SK-N-SH (cell line): ENCODE measurements at regions not wholly inside any gene's neighbourhood (a gene's known extent, or its start where the extent isn't known, plus 50 kb on each side); places are given as distances from the start of the nearest gene placed in this dataset.
A peak's percentile ranks its signal among the peaks of the same experiment; 100 is the strongest.

Source experiments
- CTCF ChIA-PET: fragments of 300-600, 350-600 bp; formaldehyde crosslinking; extraction: SDS; loops from one replicate; lab custom pipeline; 2021; lab: Yijun Ruan, JAX
- POLR2A ChIA-PET: fragments of 350-600 bp; sonication (Branson Sonifier 250); formaldehyde crosslinking; extraction: SDS; loops from one replicate; lab custom pipeline; 2020; ENCODE audit warnings: antibody characterized with exemption, inconsistent platforms; lab: Yijun Ruan, JAX
- DNase-seq: peaks from one replicate; pipeline ENCODE4 v3.0.0; 2012
- H2AFZ ChIP-seq: fragments of 200-600 bp; sonication (generic); 2 replicates; pipeline ENCODE4 v1.8.1; 2016; ENCODE audit warnings: antibody characterized with exemption, mild to moderate bottlenecking, low read depth
- H3F3A ChIP-seq: fragments of 200-600 bp; sonication (generic); replicated peaks from 2 replicates; pipeline ENCODE3; 2016; ENCODE audit warnings: antibody characterized with exemption, mild to moderate bottlenecking; ENCODE audit not compliant: insufficient read depth
- H3K27ac ChIP-seq, 2 experiments: fragments of 200-500 bp in 1 of 2; fragments of 200-600 bp in 1 of 2; sonication (Bioruptor generic) in 1 of 2; sonication (generic), shearing (Covaris generic) in 1 of 2; 2 replicates each; pipeline versions ENCODE4 v1.5.1 to v1.6.1; 2014 to 2016; ENCODE audit warnings: low read depth in 2 of 2, inconsistent platforms in 1 of 2, low read length in 1 of 2, mild to moderate bottlenecking in 1 of 2, mixed read lengths in 1 of 2
- H3K27me3 ChIP-seq: fragments of 200-600 bp; sonication (generic), shearing (Covaris generic); 2 replicates; pipeline ENCODE4 v1.6.1; 2016; ENCODE audit warnings: mixed run types; ENCODE audit not compliant: insufficient read depth
- H3K36me3 ChIP-seq, 2 experiments: fragments of 200-500 bp in 1 of 2; fragments of 200-600 bp in 1 of 2; sonication (Bioruptor generic) in 1 of 2; sonication (generic) in 1 of 2; replicated peaks in 1 of 2; 2 replicates each; pipeline versions ENCODE3 to v1.5.1; 2014 to 2016; ENCODE audit warnings: low read length in 1 of 2, mild to moderate bottlenecking in 1 of 2; ENCODE audit not compliant: insufficient read depth in 2 of 2, control insufficient read depth in 1 of 2
- H3K4me1 ChIP-seq, 2 experiments: fragments of 200-500 bp in 1 of 2; fragments of 200-600 bp in 1 of 2; sonication (Bioruptor generic) in 1 of 2; sonication (generic), shearing (Covaris generic) in 1 of 2; 2 replicates each; pipeline versions ENCODE4 v1.5.1 to v1.6.1; 2014 to 2016; ENCODE audit warnings: low read depth in 1 of 2, low read length in 1 of 2, mixed run types in 1 of 2; ENCODE audit not compliant: insufficient read depth in 2 of 2, control insufficient read depth in 1 of 2
- H3K4me2 ChIP-seq: fragments of 200-600 bp; sonication (generic), shearing (Covaris generic); 2 replicates; pipeline ENCODE4 v1.6.1; 2017; ENCODE audit warnings: mixed run types
- H3K4me3 ChIP-seq, 2 experiments: fragments of 200-500 bp in 1 of 2; fragments of 200-600 bp in 1 of 2; sonication (Bioruptor generic) in 1 of 2; sonication (generic), shearing (Covaris generic) in 1 of 2; 2 replicates each; pipeline versions ENCODE4 v1.5.1 to v1.8.1; 2014 to 2016; ENCODE audit warnings: low read depth in 2 of 2, inconsistent platforms in 1 of 2, low read length in 1 of 2, mild to moderate bottlenecking in 1 of 2, mixed read lengths in 1 of 2, moderate library complexity in 1 of 2
- H3K79me2 ChIP-seq: fragments of 200-600 bp; sonication (generic); 2 replicates; pipeline ENCODE4 v1.8.1; 2017; ENCODE audit warnings: mild to moderate bottlenecking; ENCODE audit not compliant: insufficient read depth
- H3K9ac ChIP-seq: fragments of 200-600 bp; sonication (generic); 2 replicates; pipeline ENCODE4 v1.6.1; 2017; ENCODE audit warnings: mixed run types
- H3K9me2 ChIP-seq: fragments of 200-600 bp; sonication (generic); 2 replicates; pipeline ENCODE4 v1.6.1; 2017; ENCODE audit warnings: mixed run types
- H3K9me3 ChIP-seq: fragments of 200-600 bp; sonication (generic); 2 replicates; pipeline ENCODE4 v1.6.1; 2017; ENCODE audit warnings: mixed run types, mild to moderate bottlenecking, moderate library complexity
- H4K20me1 ChIP-seq: fragments of 200-600 bp; sonication (generic); 2 replicates; pipeline ENCODE4 v1.6.1; 2017; ENCODE audit warnings: mild to moderate bottlenecking, mixed run types; ENCODE audit not compliant: insufficient read depth
- ELF1 ChIP-seq: IDR thresholded peaks from 2 replicates; pipeline ENCODE4 v1.4.0; 2012
- EZH2phosphoT487 ChIP-seq: fragments of 200-600 bp; sonication (generic); IDR thresholded peaks from 2 replicates; pipeline ENCODE4 v1.6.1; 2017; ENCODE audit warnings: low read depth, mixed run types, mild to moderate bottlenecking, antibody characterized with exemption, moderate library complexity, borderline replicate concordance
- FOXM1 ChIP-seq: IDR thresholded peaks from 2 replicates; pipeline ENCODE4 v1.4.0; 2012; ENCODE audit warnings: low read depth, mild to moderate bottlenecking
- GABPA ChIP-seq: IDR thresholded peaks from 2 replicates; pipeline ENCODE4 v1.4.0; 2012; ENCODE audit warnings: low read depth, mild to moderate bottlenecking
- IRF3 ChIP-seq: fragments of 150-350 bp; IDR thresholded peaks from 2 replicates; pipeline ENCODE4 v1.6.1; 2016; ENCODE audit warnings: mild to moderate bottlenecking, low read depth, low read length
- MAX ChIP-seq: IDR thresholded peaks from 2 replicates; pipeline ENCODE4 v1.4.0; 2012; ENCODE audit warnings: low read depth
- NFIC ChIP-seq: IDR thresholded peaks from 2 replicates; pipeline ENCODE4 v1.4.0; 2012; ENCODE audit warnings: borderline replicate concordance
- NRF1 ChIP-seq: IDR thresholded peaks from 2 replicates; pipeline ENCODE4 v1.6.1; 2012; ENCODE audit warnings: low read depth, mild to moderate bottlenecking, low read length
- PBX3 ChIP-seq: IDR thresholded peaks from 2 replicates; pipeline ENCODE4; 2012
- RAD21 ChIP-seq: IDR thresholded peaks from 2 replicates; pipeline ENCODE4 v1.6.1; 2012; ENCODE audit warnings: mild to moderate bottlenecking, low read length
- RCOR1 ChIP-seq: fragments of 150-350 bp; IDR thresholded peaks from 2 replicates; pipeline ENCODE4 v1.6.1; 2017; ENCODE audit warnings: antibody characterized with exemption, low read length
- REST ChIP-seq: IDR thresholded peaks from 2 replicates; pipeline ENCODE4 v1.6.1; 2012; ENCODE audit warnings: mild to moderate bottlenecking, low read depth, low read length, moderate library complexity
- SMC3 ChIP-seq: IDR thresholded peaks from 2 replicates; pipeline ENCODE4 v1.6.1; 2012; ENCODE audit warnings: low read depth, low read length, improper control_type of control experiment
- TAF1 ChIP-seq: IDR thresholded peaks from 2 replicates; pipeline ENCODE4 v1.6.1; 2012; ENCODE audit warnings: low read depth, mild to moderate bottlenecking, low read length, moderate library complexity, borderline replicate concordance
- TCF12 ChIP-seq: IDR thresholded peaks from 2 replicates; pipeline ENCODE4 v1.4.0; 2012
- TEAD4 ChIP-seq: IDR thresholded peaks from 2 replicates; pipeline ENCODE4 v1.4.0; 2012; ENCODE audit warnings: mild to moderate bottlenecking, borderline replicate concordance; ENCODE audit not compliant: insufficient read depth
- ZBTB33 ChIP-seq: IDR thresholded peaks from 2 replicates; pipeline ENCODE4 v1.4.0; 2012; ENCODE audit warnings: low read depth, borderline replicate concordance
- WGBS: methylation state at CpG from one replicate; pipeline ENCODE4 v1.1.6; 2017; ENCODE audit warnings: low lambda C conversion rate; 5-methylcytosine and 5-hydroxymethylcytosine counted together

- no peaks in the 10 kb centered on the region for H3K79me2 ChIP-seq
- no peak for TF ChIP-seq NRF1
- no peak for TF ChIP-seq EZH2phosphoT487
- TF ChIP-seq SMC3: no peak
- no peak for TF ChIP-seq PBX3
- no peak for TF ChIP-seq MAX
- TF ChIP-seq FOXM1: no peak
- no peak for TF ChIP-seq RCOR1
- no peak for TF ChIP-seq TEAD4
- TF ChIP-seq TCF12: no peak
- TF ChIP-seq ELF1: no peak
- no peak for TF ChIP-seq IRF3
- TF ChIP-seq GABPA: no peak
- no peak for TF ChIP-seq REST
- TF ChIP-seq ZBTB33: no peak
- TF ChIP-seq NFIC: no peak
- TF ChIP-seq TAF1: no peak
- no peak for TF ChIP-seq RAD21
- H3K4me2 ChIP-seq: no peak overlapping the region
- no peak overlapping the region for H3K4me3 ChIP-seq
- H3K27ac ChIP-seq: no peak overlapping the region
- no peaks in the 10 kb centered on the region for H3K9me3 ChIP-seq
- DNase-seq: no peak
- H4K20me1 ChIP-seq: no peaks in the 10 kb centered on the region
- peaks cover 0 to 2% of the 10 kb centered on the region in 2 experiments; a peak in 2 of 4 replicates for H3K4me1 ChIP-seq
- H3K27me3 ChIP-seq: no peaks in the 10 kb centered on the region
- 15% methylated on average over 1 of the region's 1 CpG for WGBS
- no peaks in the 10 kb centered on the region for H3K9me2 ChIP-seq
- ChIA-PET CTCF (no interaction called here), POLR2A (no interaction called here)
- H2AFZ ChIP-seq: peak overlapping the region; percentile 51; the same call in 1 of the 2 replicates
- H3K36me3 ChIP-seq: peaks cover 0 to 4% of the 10 kb centered on the region in 2 experiments
- peaks cover 9% of the 10 kb centered on the region for H3F3A ChIP-seq
- H3K9ac ChIP-seq: no peak overlapping the region
These were observed 133.7 kb downstream of the CBLN2 start for GRCh38 chr18:72410399-72410798.
